Right forelimb (tissue), 1 donor: ENCODE measurements at regions not wholly inside any gene's neighbourhood (a gene's known extent, or its start where the extent isn't known, plus 50 kb on each side); places are given as distances from the start of the nearest gene placed in this dataset.
"Not testable (repeated sequence)": the region's sequence is repeated elsewhere in the genome, so short reads cannot be mapped to it uniquely, and the experiment has no call there.

ENCODE experiments used
- DNase-seq: peaks from one replicate; pipeline ENCODE4 v3.0.0-alpha.2; 2018

DNA sequence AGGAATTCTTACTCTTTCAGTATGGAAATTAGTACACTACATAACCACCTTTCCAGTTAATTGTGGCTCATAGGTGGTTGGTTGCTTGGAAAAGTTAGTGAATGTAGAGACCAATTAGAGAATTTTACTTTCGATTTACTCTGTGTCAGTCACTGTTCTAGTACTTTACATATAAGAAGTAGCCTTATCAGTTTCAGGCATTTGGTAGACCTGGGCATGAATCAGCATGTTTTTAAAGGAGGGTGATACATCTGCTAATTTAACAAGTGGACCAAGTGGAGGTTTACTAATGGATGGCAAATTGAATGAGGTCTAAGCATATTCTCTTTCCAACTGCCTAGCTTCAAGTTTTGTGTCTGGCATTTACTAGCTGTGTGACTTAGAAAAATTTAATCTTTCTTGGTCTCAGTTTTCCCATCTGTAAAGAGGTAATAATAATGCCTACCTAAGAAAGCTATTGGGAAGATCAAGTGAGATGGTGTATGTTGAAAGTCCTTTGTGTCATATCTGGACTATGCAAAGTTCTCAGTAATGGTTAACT, 1158.6 kb downstream of the PLA2G4A start:
- DNase-seq = no peak

DNA sequence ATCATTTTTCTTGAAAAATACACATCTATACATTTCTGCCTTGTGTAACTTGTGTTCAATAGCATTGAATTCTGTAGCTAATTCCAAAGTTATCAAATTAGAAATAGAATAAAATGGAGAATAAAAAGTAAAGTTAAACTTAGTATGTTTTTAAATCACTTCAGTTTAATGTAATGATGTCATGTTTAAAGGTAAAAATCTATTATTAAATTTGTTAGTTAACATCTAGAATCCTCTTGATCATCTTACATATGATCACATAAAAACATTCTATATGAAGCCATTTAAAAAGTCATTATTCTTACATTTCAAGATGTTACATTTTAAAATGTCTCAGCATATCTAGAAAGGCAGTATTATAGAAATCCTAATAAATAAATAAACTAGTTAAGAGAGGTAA, 1163.2 kb downstream of the PLA2G4A start:
- no peak for DNase-seq

DNA sequence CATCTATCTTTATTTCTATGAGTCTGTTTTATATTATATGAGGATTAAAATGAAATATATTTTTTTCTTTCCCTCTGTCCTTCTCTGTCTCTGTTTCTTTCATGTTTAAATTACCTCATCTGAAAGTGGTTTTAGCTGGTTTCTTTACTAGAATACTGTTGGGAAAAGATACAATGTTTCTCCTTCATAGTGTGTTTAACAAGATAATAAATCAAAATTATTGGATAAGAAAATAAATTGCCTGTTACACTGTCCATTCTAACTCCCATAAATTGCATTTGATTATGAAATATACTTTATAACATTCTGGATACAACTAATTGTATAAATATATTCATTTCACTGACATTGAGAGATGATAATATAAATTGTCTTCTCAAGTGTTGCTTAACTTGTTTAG, 1168.0 kb downstream of the PLA2G4A start:
- DNase-seq = no peak

DNA sequence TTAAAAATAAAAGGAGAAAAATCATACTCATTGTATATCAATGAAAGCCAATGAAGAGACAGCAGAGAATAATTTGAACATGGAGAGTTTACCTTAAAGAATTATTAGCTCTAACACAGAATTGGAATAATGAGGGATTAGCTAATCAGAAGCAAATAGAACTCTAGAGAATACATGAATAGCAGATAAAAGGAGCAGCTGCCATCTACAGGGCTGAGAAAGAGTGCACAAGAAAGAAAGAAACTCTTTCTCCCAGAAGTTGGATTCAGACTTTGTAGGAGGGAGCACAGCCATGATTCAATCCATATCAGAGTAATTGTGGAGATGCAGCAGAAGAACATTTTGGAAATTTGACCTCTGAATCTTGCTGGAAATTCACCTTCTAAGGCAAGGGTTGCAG, 1171.2 kb downstream of the PLA2G4A start:
- no peak for DNase-seq

DNA sequence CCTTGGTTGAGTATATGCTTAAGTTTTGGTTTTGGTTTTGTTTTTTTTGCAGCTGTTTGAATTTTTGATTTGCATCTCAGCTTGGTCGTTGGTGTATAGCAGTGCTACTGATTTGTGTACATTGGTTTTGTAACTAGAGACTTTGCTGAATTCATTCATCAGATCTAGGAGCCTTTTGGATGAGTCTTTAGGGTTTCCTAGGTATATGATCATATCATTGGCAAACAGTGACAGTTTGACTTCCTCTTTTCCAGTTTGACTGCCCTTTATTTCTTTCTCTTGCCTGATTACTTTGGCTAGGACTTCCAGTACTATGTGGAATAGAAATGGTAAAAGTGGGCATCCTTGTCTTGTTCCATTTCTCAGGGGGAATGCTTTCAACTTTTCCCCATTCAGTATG, 1174.9 kb downstream of the PLA2G4A start:
- not testable (repeated sequence) for DNase-seq

DNA sequence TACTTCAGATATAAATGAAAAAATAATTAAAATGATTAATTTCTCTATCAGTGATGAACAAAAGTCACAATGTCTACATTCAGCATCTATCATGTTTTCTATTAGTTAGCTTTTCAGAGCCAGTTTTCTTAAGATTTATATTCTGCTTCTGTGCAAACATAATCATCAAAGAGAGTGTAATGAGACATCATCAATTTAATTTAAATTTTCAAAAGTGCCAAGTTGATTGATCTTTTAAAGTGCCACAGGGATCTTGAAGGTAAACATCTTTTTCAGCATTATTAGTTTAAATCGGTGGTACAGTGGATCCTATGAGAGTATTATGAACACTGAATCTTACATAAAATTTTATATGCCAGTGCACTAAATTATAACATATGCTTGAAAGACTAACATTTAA, 1176.1 kb downstream of the PLA2G4A start:
- no peak for DNase-seq

DNA sequence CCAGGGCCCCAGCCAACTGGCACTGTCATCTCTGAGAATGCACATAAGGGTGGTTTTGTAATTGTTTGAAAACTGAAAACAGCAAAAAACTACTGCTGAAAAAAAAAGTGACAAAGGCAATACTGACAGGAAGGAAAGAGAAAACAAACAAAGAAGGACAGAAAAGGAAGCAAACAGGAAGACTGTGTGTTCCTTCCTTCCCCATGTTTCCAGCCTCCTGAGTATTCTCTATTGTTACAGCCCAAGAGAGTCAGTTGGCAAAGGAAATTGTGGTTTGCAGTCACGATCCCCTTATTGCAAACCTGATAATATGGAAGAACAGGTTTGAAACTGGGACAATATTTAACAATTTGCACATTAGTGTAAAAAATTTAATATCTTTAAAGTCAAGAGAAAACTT, 1177.6 kb downstream of the PLA2G4A start:
- DNase-seq = no peak

DNA sequence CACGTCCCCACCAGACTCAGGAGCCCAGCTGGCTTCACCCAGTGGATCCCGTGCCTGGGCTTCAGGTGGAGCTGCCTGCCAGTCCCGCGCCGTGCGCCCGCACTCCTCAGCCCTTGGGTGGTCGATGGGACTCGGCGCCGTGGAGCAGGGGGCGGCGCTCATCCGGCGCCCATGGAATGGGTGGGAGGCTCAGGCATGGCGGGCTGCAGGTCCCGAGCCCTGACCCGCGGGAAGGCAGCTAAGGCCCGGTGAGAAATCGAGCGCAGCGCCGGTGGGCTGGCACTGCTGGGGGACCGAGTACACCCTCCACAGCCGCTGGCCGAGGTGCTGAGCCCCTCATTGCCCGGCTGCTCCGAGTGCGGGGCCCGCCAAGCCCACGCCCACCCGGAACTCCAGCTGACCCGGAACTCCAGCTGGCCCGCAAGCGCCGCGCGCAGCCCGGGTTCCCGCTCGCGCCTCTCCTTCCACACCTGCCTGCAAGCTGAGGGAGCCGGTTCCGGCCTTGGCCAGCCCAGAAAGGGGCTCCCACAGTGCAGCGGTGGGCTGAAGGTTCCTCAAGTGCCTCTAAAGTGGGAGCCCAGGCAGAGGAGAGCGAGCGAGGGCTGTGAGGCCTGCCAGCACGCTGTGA, 1184.6 kb downstream of the PLA2G4A start:
- DNase-seq = not testable (repeated sequence)

DNA sequence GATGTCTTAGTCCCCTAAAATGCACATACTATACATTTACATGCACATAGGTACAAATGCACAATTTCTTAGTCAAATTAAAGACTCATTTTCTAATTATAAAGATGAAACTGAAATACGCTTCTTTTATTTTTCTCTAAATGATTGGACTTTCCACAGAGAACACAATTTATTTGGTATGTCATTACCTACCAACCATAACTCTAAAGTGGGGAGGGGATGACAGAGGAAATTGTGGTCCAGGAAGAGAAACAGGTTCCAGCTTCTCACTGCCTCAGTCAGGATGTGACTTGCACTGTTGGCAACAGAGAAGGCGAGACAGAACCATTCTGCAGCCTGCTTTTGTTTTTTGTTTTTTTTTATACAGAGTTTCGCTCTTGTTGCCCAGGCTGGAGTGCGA, 1189.2 kb downstream of the PLA2G4A start:
- DNase-seq = no peak

DNA sequence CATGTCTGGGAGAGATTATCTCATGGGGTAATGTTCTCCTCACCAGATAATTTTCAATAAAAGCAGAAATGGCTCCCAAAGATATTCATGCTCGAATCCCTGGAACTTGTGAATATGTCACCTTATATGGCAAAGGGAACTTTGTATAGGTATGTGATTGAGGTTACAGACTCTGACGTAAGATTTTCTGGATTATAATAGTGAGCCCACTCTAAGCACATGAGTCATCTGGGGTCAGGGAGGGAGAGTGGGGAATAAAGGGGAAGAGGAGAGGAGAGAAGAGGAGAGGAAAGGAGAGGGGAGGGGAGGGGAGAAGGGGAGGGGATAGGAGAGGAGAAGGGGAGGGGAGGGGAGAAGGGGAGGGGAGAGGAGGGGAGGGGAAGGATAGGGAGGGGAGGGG, 1193.9 kb downstream of the PLA2G4A start:
- no peak for DNase-seq

DNA sequence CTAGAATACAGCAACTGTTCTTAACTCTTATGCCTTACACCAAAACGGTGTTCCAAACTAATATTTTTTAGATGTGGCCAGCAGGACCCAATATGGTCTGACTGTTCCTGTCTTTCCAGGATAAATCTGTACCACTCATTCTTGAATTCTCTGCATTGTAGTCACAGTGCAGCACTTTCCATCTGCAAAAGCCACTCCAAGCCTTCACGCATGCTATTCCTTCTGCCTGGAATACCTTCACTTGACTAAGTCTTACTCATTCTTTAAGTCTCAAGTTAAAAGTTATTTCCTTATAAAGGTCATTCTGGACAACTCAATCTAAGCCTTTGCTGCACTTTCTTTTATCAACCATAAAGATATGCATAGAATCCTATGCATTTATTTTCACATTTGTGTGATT, 1194.5 kb downstream of the PLA2G4A start:
- DNase-seq = no peak

DNA sequence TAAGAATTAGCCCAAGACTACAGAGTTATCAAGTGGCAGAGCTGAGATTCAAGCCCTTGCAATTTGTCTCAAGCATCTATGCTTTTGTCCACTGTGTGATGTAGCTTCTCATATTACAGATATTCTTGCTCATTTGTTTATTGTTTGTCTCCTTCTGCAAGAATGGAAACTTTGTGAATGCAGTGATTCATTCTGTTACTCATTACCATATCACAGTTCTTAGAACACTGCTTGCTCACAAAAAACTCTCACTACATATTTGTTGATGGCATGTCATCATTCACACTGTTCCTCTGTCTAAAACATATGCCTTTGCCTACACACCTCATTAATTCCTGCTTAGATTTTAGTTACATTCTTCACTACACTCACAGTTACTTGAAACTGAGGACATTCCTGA, 1198.9 kb downstream of the PLA2G4A start:
- DNase-seq = no peak

DNA sequence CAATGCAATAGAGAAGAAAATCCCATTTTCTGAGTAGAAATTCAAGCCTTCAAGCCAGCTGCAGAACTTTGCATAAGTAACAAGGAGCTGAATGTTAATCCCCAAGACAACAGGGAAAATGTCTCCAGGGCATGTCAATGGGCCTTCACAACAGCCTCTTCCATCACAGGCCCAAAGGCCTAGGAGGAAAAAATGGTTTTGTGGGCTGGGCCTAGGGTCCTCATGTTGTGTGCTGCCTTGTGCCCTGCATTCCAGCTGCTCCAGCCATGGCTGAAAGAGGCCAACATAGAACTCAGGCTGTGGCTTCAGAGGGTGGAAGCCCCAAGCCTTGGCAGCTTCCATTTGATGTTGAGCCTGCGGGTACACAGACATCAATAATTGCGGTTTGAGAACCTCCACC, 1208.8 kb downstream of the PLA2G4A start:
- DNase-seq = not testable (repeated sequence)

DNA sequence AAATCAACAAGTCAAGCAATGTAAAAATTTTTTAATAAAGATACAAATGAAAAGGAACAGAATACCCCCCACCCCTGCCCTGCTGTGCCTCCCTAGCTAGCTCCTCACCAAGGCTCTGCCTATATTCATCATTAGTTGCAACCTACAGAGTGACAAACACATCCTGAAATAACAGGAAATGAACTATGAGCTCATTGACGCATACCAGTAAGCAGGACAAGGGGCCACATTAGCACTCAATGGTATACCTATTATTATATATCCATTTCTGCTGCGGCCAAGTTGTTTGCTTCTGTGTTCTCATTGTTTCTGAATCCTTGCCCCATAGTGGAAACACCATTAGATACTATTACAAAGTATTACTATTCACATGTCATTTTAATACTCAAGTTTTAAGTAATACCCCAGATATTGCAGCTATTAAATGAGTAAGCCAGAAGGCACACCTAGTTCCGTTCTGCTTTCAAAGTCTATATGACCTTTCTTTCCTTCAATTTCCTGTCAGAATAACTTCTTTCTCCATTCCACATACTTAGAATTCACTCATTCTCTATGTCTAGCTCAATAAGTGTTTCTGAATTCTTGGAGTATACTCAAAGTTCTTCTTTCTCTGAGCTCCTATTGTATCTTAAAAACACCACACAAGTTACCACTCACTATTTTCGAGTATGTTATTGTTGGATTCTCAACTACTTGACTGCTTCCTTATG, 1214.9 kb downstream of the PLA2G4A start:
- DNase-seq = no peak

DNA sequence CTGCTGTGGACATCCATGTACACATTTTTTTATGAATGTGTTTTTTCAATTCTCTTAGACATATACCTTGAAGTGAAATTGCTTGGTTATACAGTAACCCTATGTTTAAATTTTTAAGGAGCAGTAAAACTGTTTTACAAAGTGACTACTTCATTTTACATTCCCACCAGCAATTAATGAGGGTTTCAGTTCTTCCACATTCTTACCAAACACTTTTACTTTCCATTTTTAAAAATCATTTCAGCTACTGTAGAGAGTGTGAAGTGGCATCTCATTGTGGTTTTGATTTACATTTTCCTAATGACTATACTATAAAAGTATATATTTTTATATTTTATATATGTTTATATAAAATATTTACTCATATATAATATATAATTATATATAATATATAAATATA, 1221.5 kb downstream of the PLA2G4A start:
- no peak for DNase-seq

DNA sequence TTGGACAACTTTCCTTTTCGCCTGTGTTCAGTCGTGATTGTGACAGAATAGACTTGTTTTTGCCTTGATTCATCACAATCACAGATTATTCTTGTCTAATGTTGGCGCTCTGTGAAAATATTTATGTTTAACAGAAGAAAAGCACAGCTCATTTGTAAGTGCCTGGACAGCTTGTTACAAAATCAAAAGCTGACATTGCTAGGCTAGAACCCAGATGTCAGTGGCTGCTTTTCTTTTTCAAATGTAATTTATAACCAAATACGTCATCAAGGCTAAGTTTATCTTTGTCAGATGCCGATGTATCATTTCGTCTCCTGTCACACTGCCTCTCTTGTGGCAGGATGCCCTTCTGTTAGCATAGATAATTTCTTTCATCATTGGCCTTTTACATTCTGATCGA, 1227.3 kb downstream of the PLA2G4A start:
- no peak for DNase-seq

DNA sequence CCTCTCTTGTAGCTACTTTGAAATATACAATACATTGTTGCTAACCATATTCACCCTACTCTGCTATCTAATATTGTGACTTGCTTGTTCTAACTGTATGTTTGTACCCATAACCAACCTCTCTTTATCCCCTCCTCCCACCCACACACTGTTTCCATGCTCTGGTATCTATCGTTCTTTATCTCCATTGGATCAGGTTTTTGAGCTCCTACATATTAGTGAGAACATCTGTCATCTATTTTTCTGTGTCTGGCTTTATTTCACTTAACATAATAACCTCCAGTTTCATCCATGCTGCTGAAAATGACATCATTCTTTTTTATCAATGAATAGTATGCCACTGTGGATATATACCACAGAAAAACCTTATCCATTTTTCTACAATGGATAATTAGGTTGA, 1230.1 kb downstream of the PLA2G4A start:
- no peak for DNase-seq

DNA sequence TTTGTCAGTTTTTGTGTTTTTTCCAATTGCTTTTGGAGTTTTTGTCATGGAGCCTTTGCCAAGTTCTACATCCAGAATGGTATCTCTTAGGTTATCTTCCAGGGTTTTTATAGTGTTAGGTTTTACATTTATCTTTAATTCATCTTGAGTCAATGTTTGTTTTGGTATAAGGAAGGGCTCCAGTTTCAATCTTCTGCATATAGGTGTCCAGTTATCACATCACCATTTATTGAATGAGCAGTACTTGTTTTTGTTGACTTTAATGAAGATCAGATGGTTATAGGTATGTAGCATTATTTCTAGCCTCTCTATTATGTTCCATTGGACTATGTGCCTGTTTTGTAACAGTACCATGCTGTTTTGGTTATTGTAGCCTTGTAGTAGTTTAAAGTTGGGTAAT, 1233.1 kb downstream of the PLA2G4A start:
- no peak for DNase-seq

DNA sequence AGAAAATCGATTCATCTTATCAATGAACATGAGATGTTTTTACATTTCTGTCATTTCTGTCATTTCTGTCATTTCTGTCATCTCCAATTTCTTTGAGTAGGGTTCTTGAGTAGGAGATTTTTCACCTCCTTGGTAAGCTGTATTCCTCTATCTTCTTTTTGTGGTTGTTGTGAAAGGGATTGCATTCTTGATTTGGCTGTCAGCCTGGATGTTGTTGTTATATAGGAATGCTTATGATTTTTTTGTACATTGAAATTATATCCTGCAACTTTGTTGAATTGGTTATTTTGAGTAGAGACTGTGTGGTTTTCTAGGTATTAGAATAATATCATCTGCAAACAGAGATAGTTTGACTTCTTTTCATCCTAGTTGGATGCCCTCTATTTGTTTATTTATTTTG, 1233.7 kb downstream of the PLA2G4A start:
- no peak for DNase-seq

DNA sequence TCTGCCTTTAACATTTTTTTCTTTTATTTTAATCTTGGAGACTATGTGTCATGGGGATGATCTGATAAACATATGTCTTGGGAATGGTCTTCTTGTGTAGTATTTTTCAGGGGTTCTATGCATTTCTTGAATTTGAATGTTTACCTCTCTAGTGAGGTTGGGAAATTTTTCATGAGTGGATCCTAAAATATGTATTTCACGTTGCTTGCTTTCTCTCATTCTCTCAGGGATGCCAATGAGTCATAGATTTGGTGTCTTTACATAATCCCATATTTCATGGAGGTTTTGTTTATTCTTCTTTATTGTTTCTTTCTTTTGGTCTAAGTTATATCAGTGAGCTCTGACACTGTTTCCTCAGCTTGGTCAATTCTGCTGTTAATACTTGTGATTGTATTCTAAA, 1237.2 kb downstream of the PLA2G4A start:
- DNase-seq = no peak

DNA sequence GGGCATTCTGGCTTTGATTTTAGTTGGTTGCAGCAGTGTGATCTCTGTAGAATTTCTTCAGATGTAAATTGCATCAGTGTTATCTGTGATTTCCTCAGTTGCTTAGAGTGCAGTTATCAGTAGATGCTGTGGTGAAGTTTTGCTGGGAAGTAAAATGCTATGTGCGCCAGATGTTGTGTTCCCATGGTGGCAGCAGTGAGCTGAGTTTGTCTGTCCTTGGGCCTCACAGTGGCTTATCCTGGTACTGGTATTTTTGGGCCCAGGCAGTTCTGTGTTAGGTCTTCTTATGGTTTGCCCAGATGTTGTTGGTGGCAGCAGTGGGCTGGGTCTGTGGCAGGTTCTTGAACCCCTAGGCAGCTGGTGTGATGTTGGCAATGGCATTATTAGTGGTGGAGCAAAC, 1242.1 kb downstream of the PLA2G4A start:
- no peak for DNase-seq

DNA sequence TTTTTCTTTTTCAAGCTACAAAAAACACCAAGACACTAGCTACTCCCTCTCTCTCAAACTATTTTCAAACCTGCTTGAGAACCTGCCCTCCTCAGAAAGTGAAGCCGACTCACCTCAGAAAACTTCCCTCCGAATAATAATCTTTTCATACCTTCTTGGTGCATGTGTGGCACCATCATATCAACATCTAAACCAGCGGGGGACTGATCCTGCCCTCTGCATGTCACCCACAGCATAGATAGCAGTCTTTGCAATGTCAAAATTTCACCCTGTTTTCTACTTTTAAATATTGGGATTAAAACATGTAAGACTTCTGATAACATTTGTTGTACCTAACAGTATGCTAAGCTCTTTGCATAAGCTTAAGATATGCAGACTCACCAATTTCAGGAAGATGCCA, 1260.3 kb downstream of the PLA2G4A start:
- DNase-seq = no peak

DNA sequence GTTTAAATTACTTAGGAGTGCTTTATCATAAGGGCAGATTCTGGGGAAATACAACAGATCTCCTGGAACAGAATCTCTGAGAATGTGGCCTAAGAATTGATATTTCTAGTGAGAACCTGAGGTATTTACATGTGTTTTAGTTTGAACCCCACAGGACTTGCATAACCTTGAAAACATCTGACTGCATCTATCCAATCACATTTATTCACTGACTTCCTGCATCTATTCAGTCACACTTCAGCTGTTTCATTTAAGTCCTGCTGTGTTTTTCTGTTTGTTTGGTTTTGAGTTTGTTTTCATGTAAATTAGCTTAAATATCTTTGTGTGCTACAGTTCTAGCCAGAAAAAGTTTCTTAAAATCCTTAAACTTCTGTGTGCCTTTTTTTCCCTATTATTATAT, 1260.7 kb downstream of the PLA2G4A start:
- no peak for DNase-seq

DNA sequence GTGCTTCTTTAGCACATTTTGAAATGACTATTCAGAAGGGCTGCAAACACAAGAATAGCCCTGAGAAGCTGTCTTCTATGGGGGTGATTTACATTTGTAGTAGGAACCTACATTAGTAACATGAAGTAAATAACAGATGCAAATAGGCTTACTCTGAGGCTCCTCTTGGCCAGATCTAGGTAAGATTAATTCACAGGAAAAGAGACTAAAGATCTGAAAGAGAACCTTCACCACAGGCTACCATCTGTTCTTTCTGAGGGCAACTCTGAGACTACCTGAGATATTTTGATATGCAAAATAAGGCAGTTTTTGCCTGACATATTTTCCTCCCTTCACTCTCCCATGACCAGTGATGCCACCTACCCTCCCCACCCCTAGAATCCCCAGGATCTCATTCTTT, 1267.8 kb downstream of the PLA2G4A start:
- no peak for DNase-seq

DNA sequence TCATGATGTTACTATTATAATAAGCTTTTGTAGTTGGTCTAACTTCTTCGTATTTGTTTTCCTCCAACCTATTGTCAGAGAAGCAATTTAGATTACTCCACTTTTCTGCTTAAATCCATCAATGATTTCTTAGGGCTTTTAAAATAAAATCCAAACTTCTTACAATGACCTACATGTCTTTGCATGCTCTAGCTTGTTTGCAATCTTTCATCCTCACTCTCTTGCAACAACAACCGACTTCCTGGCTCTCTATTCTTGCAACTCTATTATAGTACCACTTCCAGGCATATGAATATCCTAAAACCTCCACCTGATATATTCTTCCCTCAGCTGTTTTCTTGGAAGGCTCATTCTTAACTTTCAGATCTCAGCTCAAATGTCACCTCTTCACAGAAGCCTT, 1288.7 kb downstream of the PLA2G4A start:
- no peak for DNase-seq
